ENCODE measurements at regions not wholly inside any gene's neighbourhood (a gene's known extent, or its start where the extent isn't known, plus 50 kb on each side); places are given as distances from the start of the nearest gene placed in this dataset.

GRCh38 chr14:95808371-95808770 is 68.3 kb upstream of the TUNAR start:
- H3K4me3 ChIP-seq (replicated peaks; ENCODE audit: insufficient read depth, low read length) = no peak overlapping the region
- TF ChIP-seq, protein P1, sequence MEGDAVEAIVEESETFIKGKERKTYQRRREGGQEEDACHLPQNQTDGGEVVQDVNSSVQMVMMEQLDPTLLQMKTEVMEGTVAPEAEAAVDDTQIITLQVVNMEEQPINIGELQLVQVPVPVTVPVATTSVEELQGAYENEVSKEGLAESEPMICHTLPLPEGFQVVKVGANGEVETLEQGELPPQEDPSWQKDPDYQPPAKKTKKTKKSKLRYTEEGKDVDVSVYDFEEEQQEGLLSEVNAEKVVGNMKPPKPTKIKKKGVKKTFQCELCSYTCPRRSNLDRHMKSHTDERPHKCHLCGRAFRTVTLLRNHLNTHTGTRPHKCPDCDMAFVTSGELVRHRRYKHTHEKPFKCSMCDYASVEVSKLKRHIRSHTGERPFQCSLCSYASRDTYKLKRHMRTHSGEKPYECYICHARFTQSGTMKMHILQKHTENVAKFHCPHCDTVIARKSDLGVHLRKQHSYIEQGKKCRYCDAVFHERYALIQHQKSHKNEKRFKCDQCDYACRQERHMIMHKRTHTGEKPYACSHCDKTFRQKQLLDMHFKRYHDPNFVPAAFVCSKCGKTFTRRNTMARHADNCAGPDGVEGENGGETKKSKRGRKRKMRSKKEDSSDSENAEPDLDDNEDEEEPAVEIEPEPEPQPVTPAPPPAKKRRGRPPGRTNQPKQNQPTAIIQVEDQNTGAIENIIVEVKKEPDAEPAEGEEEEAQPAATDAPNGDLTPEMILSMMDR (IDR thresholded peaks at IDR 0.05; ENCODE audit: insufficient read depth, low read length) = no peak
- TF ChIP-seq REST (IDR thresholded peaks at IDR 0.05; ENCODE audit: insufficient replicate concordance, low read depth) (no peak), GABPA (IDR thresholded peaks at IDR 0.05; ENCODE audit: low read depth) (no peak), SPI1 (IDR thresholded peaks at IDR 0.05; ENCODE audit: borderline replicate concordance, low read depth) (no peak), POLR2AphosphoS5 (IDR thresholded peaks at IDR 0.05; ENCODE audit: low read depth) (no peak)
- H3K27ac ChIP-seq (replicated peaks) = no peak overlapping the region
- H3K27me3 ChIP-seq (ENCODE audit: insufficient read depth, poor library complexity, severe bottlenecking) = no peaks in the 10 kb centered on the region
- no peak for DNase-seq (ENCODE audit: low read depth in 1 of 2, low spot score in 1 of 2)

DNA sequence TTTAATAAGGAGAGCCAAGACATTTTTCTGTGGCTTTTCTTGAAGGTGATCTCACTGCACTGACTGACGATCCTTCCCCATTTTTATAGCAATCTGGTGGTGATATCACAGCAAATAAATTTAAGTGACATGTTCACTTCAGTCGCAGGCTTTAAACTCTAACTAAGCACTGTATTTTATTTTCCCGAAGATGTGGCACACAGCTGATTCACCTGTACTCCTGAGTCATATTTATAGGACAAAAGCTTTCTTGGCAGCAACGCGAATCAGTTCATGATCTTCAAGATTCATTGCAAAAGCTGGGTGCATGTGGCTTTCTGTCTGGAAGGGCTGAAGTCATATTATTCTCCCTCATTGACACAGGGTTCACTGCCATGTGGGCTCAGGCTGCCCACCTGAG is 79.8 kb upstream of the TUNAR start:
- Histone ChIP-seq H3K27ac (replicated peaks) (no peak overlapping the region), H3K27me3 (ENCODE audit: insufficient read depth, poor library complexity, severe bottlenecking) (peaks cover 2% of the 10 kb centered on the region), H3K4me3 (replicated peaks; ENCODE audit: insufficient read depth, low read length) (no peak overlapping the region)
- no peak for DNase-seq (ENCODE audit: low read depth in 1 of 2, low spot score in 1 of 2)
- TF ChIP-seq, protein P1 (IDR thresholded peaks at IDR 0.05; ENCODE audit: insufficient read depth, low read length) = no peak
- no peak for TF ChIP-seq POLR2AphosphoS5 (IDR thresholded peaks at IDR 0.05; ENCODE audit: low read depth)
- no peak for TF ChIP-seq GABPA (IDR thresholded peaks at IDR 0.05; ENCODE audit: low read depth)

- TF ChIP-seq, protein P1 (IDR thresholded peaks at IDR 0.05; ENCODE audit: insufficient read depth, low read length) = no peak
- TF ChIP-seq POLR2AphosphoS5 (IDR thresholded peaks at IDR 0.05; ENCODE audit: low read depth) (no peak), SPI1 (IDR thresholded peaks at IDR 0.05; ENCODE audit: borderline replicate concordance, low read depth) (no peak), GABPA (IDR thresholded peaks at IDR 0.05; ENCODE audit: low read depth) (no peak), REST (IDR thresholded peaks at IDR 0.05; ENCODE audit: insufficient replicate concordance, low read depth) (no peak)
- no peak for DNase-seq (ENCODE audit: low read depth in 1 of 2, low spot score in 1 of 2)
- no peak overlapping the region for H3K27ac ChIP-seq (replicated peaks)
- H3K27me3 ChIP-seq (ENCODE audit: insufficient read depth, poor library complexity, severe bottlenecking) = no peaks in the 10 kb centered on the region
- H3K4me3 ChIP-seq (replicated peaks; ENCODE audit: insufficient read depth, low read length) = no peak overlapping the region
These were observed 74.0 kb upstream of the TCL1A start for GRCh38 chr14:95787941-95788340.

DNA sequence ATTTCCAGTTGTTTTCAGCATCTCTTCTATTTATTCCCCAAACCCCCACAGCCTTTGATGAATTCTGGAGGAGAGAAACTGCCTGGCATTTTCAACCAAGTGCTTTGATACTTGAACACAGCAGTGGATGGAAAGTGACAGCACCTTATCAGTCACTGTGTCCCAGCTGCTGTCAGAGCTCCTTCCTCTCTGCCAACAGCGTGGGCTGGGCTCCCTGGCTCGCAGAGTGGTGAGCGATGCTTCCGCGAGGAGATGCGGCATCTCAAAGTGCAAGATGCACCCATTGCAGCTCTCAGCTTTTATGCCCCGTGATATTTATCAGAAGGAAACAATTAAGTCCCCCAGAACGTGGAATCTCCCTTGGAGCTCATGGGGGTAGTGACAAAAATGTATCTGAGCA is 72.6 kb upstream of the TCL1A start:
- Histone ChIP-seq H3K27me3 (ENCODE audit: insufficient read depth, poor library complexity, severe bottlenecking) (no peaks in the 10 kb centered on the region), H3K27ac (replicated peaks) (no peak overlapping the region), H3K4me3 (replicated peaks; ENCODE audit: insufficient read depth, low read length) (no peak overlapping the region)
- no peak for TF ChIP-seq REST (IDR thresholded peaks at IDR 0.05; ENCODE audit: insufficient replicate concordance, low read depth)
- TF ChIP-seq, protein P1 (IDR thresholded peaks at IDR 0.05; ENCODE audit: insufficient read depth, low read length) = no peak
- no peak for TF ChIP-seq GABPA (IDR thresholded peaks at IDR 0.05; ENCODE audit: low read depth)
- no peak for TF ChIP-seq POLR2AphosphoS5 (IDR thresholded peaks at IDR 0.05; ENCODE audit: low read depth)
- no peak for TF ChIP-seq SPI1 (IDR thresholded peaks at IDR 0.05; ENCODE audit: borderline replicate concordance, low read depth)
- no peak for DNase-seq (ENCODE audit: low read depth in 1 of 2, low spot score in 1 of 2)

Data from HL-60 (cell line).